K562 (cell line): ENCODE measurements at regions not wholly inside any gene's neighbourhood (a gene's known extent, or its start where the extent isn't known, plus 50 kb on each side); places are given as distances from the start of the nearest gene placed in this dataset.

ENCODE experiments used
- ATAC-seq: fragments of 200-7000 bp; cut with Tn5 transposase; 3 replicates; pipeline ENCODE4 v1.9.1; 2020; ENCODE audit warnings: moderate library complexity
- BruUV-seq: library from RNA; stranded (reverse); fragments of 400-500 nt; replicated peaks from 2 replicates; lab custom pipeline; 2021; lab: Mats Ljungman, UMichigan
- CTCF ChIA-PET: fragments of 300-600 bp; formaldehyde crosslinking; extraction: SDS; loops from one replicate; lab custom pipeline; 2021; ENCODE audit warnings: low intra/inter-chr PET ratio; lab: Yijun Ruan, JAX
- POLR2A ChIA-PET: fragments of 300-600, 350-650 bp; sonication (Branson Sonifier 250); formaldehyde crosslinking; extraction: SDS; loops from one replicate; lab custom pipeline; 2021; ENCODE audit warnings: antibody characterized with exemption, inconsistent platforms; lab: Yijun Ruan, JAX
- DNase-seq, 4 experiments: peaks; one replicate each; pipeline versions ENCODE4 v3.0.0 to v3.0.0-alpha.2; 2011 to 2018; ENCODE audit warnings: low spot score in 3 of 4, mixed read lengths in 3 of 4; ENCODE audit errors: extremely low read depth in 1 of 4
- FAIRE-seq: peaks from 2 replicates; lab custom pipeline; 2011; peaks lifted over from hg19 to GRCh38; lab: Jason Lieb, UNC
- H2AFZ ChIP-seq: 2 replicates; pipeline ENCODE4 v1.6.0; 2011; ENCODE audit warnings: low read depth, low read length, control low read depth, inconsistent platforms
- H3K27ac ChIP-seq: fragments of 200-600 bp; 3 replicates; pipeline ENCODE4 v1.8.0; 2011; ENCODE audit warnings: low read depth, mild to moderate bottlenecking, control low read depth, inconsistent platforms, low read length, moderate library complexity, mixed read lengths; ENCODE audit errors: extremely low read depth
- H3K27me3 ChIP-seq, 2 experiments: fragments of 300-600 bp in 1 of 2; 2 replicates in 1 of 2; 3 replicates in 1 of 2; pipeline versions ENCODE4 v1.6.0 to v1.8.0; 2011; ENCODE audit warnings: inconsistent platforms in 2 of 2, low read length in 2 of 2, mild to moderate bottlenecking in 1 of 2, mixed read lengths in 1 of 2, moderate library complexity in 1 of 2; ENCODE audit not compliant: control insufficient read depth in 2 of 2, insufficient read depth in 2 of 2
- H3K36me3 ChIP-seq: fragments of 300-600 bp; 3 replicates; pipeline ENCODE4 v1.8.0; 2011; ENCODE audit warnings: mild to moderate bottlenecking, low read length, inconsistent platforms; ENCODE audit not compliant: control insufficient read depth, insufficient read depth
- H3K4me1 ChIP-seq, 2 experiments: fragments of 200-600 bp in 1 of 2; replicated peaks in 1 of 2; 2 replicates in 1 of 2; 3 replicates in 1 of 2; pipeline versions ENCODE4 v1.5.1 to v1.8.0; 2011; ENCODE audit warnings: inconsistent platforms in 2 of 2, low read length in 2 of 2, mild to moderate bottlenecking in 1 of 2, mixed read lengths in 1 of 2, moderate library complexity in 1 of 2; ENCODE audit not compliant: control insufficient read depth in 2 of 2, insufficient read depth in 2 of 2
- H3K4me2 ChIP-seq: 2 replicates; pipeline ENCODE4 v1.6.1; 2011; ENCODE audit warnings: low read length, control low read depth, inconsistent platforms, mixed read lengths; ENCODE audit not compliant: insufficient read depth
- H3K4me3 ChIP-seq: fragments of 200-600 bp; sonication (generic), shearing (Covaris generic); 2 replicates; pipeline ENCODE4 v1.5.1; 2016; ENCODE audit warnings: control low read depth, inconsistent platforms
- H3K79me2 ChIP-seq: fragments of 200-600 bp; 3 replicates; pipeline ENCODE4 v1.8.0; 2011; ENCODE audit warnings: low read length, inconsistent platforms; ENCODE audit not compliant: control insufficient read depth, insufficient read depth
- H3K9ac ChIP-seq, 2 experiments: 2 replicates each; pipeline versions ENCODE4 v1.6.0 to v1.6.1; 2011; ENCODE audit warnings: low read depth in 2 of 2, low read length in 2 of 2, control low read depth in 1 of 2, inconsistent platforms in 1 of 2, mild to moderate bottlenecking in 1 of 2, mixed read lengths in 1 of 2; ENCODE audit not compliant: insufficient read depth in 1 of 2
- H3K9me1 ChIP-seq: one replicate; pipeline ENCODE4 v1.6.0; 2011; ENCODE audit warnings: inconsistent platforms, mild to moderate bottlenecking, low read length, moderate library complexity; ENCODE audit not compliant: control insufficient read depth, insufficient read depth
- H3K9me3 ChIP-seq: replicated peaks from 2 replicates; pipeline ENCODE4 v1.5.1; 2011; ENCODE audit warnings: low read depth, low read length, inconsistent platforms; ENCODE audit not compliant: control insufficient read depth, insufficient read depth
- H4K20me1 ChIP-seq: replicated peaks from 2 replicates; pipeline ENCODE4 v1.6.1; 2011; ENCODE audit warnings: low read length, inconsistent platforms, mixed read lengths; ENCODE audit not compliant: control insufficient read depth, insufficient read depth
- CXXC5 ChIP-seq: fragments of 250-450 bp; sonication (Bioruptor Pico); IDR thresholded peaks from 2 replicates; pipeline ENCODE4 v1.8.0; 2022; ENCODE audit warnings: inconsistent platforms, mild to moderate bottlenecking, moderate library complexity
- E2F8 ChIP-seq: fragments of 450-650 bp; IDR thresholded peaks from 2 replicates; pipeline ENCODE4 v1.7.1; 2018; ENCODE audit warnings: mild to moderate bottlenecking, low read depth; ENCODE audit not compliant: partially characterized antibody
- FOXJ2 ChIP-seq: fragments of 200-800 bp; sonication (Bioruptor generic); IDR thresholded peaks from 2 replicates; pipeline ENCODE4 v1.6.1; 2016; ENCODE audit warnings: missing genetic modification characterization, missing compliant biosample characterization
- IFI16 ChIP-seq: fragments of 250-450 bp; sonication (Bioruptor Pico); IDR thresholded peaks from 2 replicates; pipeline ENCODE4 v2.1.2; 2022; ENCODE audit warnings: mild to moderate bottlenecking, inconsistent platforms
- MEIS2 ChIP-seq: fragments of 450-650 bp; IDR thresholded peaks from 2 replicates; pipeline ENCODE4 v1.6.1; 2014; ENCODE audit warnings: mild to moderate bottlenecking; ENCODE audit not compliant: partially characterized antibody
- RBM15 ChIP-seq: fragments of 200-400 bp; formaldehyde crosslinking; IDR thresholded peaks from 2 replicates; pipeline ENCODE4 v1.6.1; 2018; ENCODE audit warnings: mild to moderate bottlenecking, low read length, moderate library complexity; ENCODE audit not compliant: insufficient read depth
- SMAD3 ChIP-seq: fragments of 450-650 bp; formaldehyde crosslinking; conservative IDR thresholded peaks from 2 replicates; pipeline ENCODE4 v1.4.0; 2020; ENCODE audit warnings: mild to moderate bottlenecking
- TAF7 ChIP-seq: fragments of 450-650 bp; IDR thresholded peaks from 2 replicates; pipeline ENCODE4 v1.6.1; 2016; ENCODE audit warnings: missing genetic modification characterization, missing compliant biosample characterization
- ZNF75A ChIP-seq: fragments of 450-650 bp; formaldehyde crosslinking; IDR thresholded peaks from 2 replicates; pipeline ENCODE4 v1.4.0; 2020; ENCODE audit warnings: mild to moderate bottlenecking
- WGBS: fragments of 100-300 bp; shearing (Covaris generic); methylation state at CpG from one replicate; pipeline ENCODE4 v1.1.6; 2016; ENCODE audit warnings: low coverage, mixed read lengths; ENCODE audit not compliant: insufficient coverage; ENCODE audit errors: missing lambda C conversion rate; 5-methylcytosine and 5-hydroxymethylcytosine counted together
- in situ Hi-C: fragments of 300-500 bp; cut with MboI; formaldehyde crosslinking; loops from 4 replicates; pipeline ENCODE4 v1.15.0; 2018; ENCODE audit warnings: inconsistent platforms, mixed read lengths
- intact Hi-C: fragments of 100-400 bp; cut with micrococcal nuclease; formaldehyde crosslinking; loops from 2 replicates; pipeline ENCODE4 v1.14.2; 2022

DNA sequence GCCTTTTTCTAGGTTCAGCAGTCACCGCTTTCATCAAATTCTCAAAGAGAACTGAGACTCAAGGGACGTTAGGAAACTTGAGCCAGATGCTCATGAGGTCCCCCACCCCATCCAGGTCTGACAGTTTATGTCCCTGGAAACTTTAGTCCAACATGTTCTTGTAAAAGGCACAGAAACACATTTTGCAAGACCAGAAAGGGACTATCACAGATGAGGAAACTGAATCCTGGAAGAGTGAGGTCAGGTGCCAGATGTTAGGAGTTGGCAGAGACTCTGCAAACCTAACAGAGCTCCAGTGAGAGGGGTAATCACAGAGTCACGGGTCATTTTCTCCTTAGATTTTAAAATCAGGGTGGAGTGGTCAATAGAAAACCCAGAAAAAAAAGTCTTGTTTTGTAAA lies 76.6 kb downstream of the RDH14 start:
- intact Hi-C loops (no loop called here), in situ Hi-C loops (no loop called here)
- Histone ChIP-seq H3K79me2 (no peaks in the 10 kb centered on the region), H3K9me1 (no peaks in the 10 kb centered on the region), H2AFZ (no peak overlapping the region), H3K27me3 (no peaks in the 10 kb centered on the region), H3K9me3 (no peaks in the 10 kb centered on the region), H3K4me2 (no peak overlapping the region), H4K20me1 (no peaks in the 10 kb centered on the region), H3K9ac (no peak overlapping the region), H3K27ac (no peak overlapping the region), H3K4me3 (no peak overlapping the region), H3K4me1 (no peaks in the 10 kb centered on the region), H3K36me3 (no peaks in the 10 kb centered on the region)
- POLR2A ChIA-PET: no interaction called here
- no peak for ATAC-seq
- WGBS: 0% methylated on average over 3 of the region's 3 CpGs
- DNase-seq: no peak
- no TSS peak for BruUV-seq
- TF ChIP-seq FOXJ2 (tag): no peak
- no peak for TF ChIP-seq SMAD3 (CRISPR knock-in tag)
- TF ChIP-seq CXXC5 (CRISPR knock-in tag): no peak
- no peak for TF ChIP-seq IFI16 (CRISPR knock-in tag)
- no peak for TF ChIP-seq E2F8
- no peak for TF ChIP-seq RBM15
- TF ChIP-seq TAF7 (tag): no peak
- TF ChIP-seq ZNF75A (CRISPR knock-in tag): no peak
- no peak for TF ChIP-seq MEIS2
- CTCF ChIA-PET: no interaction called here
- no peak for FAIRE-seq
